GM18870 (cell line): ENCODE measurements at regions not wholly inside any gene's neighbourhood (a gene's known extent, or its start where the extent isn't known, plus 50 kb on each side); places are given as distances from the start of the nearest gene placed in this dataset.

Source experiments
- ATAC-seq: cut with Tn5 transposase; IDR thresholded peaks from one replicate; pipeline ENCODE4 v1.9.1; 2021; ENCODE audit warnings: moderate library complexity; ENCODE audit not compliant: unreplicated experiment

DNA sequence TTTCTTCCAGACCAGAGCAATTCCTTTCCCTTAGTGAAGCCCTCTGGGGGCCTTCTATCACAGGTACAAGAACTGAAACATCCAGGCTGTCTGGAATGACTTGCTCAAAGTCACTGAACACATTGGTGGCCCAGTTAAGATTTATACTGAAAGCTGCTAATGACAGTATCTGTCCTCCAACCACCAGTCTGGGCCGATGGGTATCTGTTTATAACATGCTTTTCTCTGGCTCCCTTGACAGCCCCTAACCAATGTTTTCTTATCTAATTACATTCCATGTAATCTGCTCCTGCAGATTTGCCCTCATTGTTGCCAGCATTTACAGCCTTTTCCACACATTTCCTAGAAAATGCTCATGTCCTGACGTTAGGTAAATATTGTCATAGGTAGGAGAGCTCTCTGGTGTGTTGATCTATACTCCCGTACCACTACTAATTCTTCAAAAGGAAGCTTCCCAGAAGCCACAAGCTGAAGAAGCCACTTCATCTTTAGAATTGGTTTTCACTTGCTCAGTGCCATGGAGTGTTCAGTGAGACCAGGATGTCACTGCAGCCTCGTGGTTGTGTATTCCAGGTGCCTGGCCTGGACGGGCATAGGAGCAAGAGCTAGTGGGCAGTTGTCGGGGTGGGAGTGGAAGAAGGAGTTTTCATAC, 163.9 kb downstream of the TSEN15 start:
- ATAC-seq = no peak

DNA sequence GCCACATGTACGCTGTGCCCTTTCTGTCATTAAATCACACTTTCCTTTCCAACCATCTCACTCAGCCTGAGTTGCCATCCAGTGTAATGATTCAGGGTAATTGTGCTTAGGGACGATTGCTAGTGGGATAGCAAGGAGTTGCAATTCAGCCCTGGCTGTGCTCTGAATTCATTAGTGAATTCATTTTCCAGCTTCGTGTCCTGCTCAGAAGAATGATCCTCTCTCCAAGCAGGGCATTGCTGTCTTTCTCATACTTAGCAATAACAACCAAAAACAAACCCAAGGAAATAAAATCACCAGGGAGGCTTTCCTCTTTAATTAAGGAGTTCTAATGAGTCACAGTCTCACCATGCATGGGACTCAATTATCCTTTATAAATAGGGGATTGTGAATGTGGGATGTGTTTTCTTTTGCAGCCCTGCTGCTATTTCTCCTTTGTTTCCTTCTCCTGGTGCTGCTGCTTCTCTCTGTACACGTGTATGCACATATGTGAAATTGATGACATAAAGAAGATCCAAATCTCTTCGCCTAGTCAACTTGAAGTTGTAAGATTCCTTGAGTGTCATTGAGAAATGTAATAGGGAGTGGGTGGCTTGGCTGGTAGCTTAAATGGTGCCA, 167.0 kb downstream of the TSEN15 start:
- no peak for ATAC-seq

DNA sequence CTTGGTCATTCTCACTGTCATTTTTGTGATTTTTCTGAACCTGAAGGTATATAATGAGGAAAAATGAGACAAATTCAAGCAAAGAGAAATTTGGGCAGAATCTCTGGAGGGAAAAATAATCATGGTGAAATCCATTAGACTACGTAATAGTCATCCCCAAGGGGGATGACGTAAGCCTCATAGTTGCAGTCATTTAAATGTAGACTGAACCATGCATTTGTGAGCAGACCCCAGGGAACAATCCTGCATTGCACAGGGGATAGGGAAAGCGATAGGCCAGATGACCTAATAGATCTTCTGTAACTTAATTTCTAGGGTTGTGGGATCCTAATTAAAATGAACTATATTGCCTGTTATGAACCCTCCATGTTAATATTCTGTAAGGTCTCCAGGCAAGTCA, 167.4 kb upstream of the C1orf21 start:
- ATAC-seq = no peak

DNA sequence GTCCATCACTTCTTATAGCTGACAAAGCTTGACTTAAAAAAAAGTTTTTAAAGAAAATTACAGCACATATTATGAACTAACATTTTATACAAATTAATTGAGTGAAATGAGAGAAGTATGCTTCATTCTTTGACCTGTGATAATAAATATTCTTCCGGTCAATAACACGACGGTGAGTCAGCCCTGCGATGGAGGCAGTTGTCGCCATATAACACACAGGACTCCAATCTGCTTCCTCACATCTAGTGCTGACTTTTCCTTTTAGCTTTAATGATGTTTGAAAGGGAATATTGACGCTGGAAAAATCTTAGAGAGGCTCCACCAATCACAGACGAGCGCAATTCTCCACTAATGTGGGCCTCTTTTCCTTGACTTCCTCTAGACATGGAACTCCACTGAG, 166.9 kb upstream of the C1orf21 start:
- ATAC-seq = no peak

DNA sequence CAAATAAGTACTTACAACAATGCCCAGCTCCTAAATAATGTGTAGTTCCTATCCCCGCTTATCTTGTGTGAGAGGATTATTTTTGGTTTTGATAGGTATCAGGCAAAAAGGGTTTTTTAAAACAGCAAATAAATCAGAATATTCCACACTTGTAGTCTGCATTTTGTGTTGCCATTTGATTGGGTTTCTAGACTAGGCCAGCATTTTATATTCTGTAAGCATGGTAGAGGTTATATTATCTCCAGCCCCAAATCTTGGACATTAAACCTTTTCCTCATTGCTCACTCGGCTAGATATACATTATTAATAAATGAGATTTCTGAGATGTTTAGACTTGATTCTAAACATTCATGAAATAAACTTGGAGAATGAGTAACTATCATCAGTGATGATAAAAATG, 165.7 kb upstream of the C1orf21 start:
- ATAC-seq = no peak

DNA sequence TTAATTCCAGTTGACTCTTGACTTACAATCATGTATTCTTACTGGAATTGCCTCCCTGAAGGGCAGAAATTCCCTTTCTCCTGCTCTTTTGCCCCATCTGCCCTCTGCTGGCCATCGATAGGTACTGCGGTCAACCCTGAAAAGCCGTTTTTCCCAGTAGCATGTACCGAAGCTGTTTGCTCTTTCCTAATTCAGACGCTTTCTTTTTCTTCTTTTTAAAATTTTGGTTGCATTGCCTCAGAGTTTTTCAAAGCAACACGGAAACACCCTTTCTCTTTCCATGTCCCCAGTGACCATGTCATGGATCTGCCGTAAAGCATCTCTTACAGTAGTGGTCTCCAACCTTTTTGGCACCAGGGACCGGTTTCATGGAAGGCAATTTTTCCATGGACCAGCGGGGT, 164.2 kb upstream of the C1orf21 start:
- ATAC-seq = no peak

DNA sequence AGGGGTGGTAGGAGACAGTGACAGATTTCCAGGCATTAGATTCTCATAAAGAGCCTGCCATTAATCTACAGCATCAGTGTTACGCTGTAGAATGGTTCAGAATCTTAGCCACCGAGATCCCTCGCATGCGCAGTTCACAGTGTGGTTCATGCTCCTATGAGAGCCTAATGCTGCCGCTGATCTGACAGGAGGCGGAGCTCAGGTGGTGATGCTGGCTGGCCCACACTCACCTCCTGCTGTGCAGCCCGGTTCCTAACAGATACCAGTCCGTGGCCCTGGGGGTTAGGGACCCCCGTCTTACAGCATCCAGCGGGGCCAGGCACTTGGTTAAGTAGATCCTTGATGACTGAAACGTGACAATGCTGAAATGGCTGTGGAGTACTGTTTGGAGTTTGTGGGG, 163.6 kb upstream of the C1orf21 start:
- no peak for ATAC-seq

DNA sequence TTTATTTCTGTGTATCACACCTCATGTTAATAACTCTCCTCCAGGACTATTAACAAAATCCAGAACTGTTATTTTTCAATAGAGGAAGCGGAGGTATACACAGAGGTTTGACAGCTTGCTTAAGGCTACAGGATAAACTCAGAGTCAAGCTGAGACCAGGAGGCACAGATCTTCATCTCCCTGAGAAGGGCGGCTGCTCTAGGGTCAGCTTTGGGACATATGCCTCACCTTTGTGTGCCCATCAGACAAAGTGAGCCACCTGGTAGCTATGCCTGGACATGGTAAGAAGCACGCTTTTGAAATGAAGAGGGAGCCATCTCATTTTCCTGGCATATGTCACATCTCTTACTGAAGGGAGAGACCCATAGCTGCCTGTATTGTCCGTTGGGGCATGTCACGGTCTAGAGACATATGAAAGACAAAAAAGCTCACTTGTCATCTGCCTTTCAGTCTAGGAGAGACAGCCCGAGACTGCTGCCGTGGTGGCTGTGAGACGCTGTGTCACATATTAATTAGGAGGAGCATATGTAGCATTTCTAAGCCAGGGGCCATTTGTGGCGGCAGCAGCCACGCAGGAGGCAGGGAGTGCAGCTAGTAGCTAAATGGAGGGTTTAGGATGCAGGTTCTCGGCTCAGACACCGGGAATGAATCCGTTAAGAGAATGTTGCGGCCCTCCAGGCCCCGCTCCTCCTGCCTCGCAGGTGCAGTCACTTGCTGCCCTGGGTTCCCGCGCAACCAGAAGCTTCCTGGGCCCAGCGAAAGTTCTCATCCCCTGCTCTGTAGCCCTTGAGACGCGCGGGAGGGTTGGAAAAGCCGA, 161.3 kb upstream of the C1orf21 start:
- no peak for ATAC-seq

DNA sequence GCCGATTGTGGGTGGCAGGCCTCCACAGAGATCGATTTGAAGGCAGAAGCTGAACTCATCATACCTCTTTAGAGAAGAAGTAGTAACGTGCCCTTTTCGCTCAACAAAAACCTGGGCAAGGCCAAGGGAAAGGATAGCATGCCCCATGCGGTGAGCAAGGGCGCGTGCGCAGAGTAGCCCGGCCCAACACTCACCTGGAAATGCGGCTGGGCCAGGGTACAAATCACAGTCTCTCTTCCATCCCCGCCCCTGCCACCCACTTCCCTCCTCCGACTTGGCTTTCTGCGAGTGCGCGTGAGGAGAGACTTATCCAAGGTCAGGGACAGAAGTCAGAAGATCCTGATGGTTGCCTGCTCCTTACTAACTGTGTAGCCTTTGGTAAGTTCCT, 160.7 kb upstream of the C1orf21 start:
- no peak for ATAC-seq

DNA sequence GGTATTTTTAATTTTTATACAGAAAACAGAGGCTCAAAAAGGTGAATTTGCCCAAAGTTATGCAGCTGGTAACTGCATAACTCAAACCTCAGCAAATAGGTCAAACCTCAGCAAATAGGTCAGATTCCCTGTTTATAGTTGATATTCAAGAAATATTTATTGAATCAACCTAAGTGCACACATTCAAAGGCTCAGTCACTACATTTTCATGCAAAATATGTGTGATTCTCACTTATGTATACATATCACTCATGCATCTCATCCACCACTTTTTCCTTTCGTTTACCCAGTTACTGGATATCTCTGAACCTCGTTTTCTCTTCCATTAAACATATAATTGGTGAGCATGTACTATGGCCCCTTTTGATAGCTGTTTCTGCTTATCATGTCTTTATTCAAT, 158.3 kb upstream of the C1orf21 start:
- ATAC-seq = no peak

GRCh38 chr1:184237588-184237987, 149.2 kb upstream of the C1orf21 start:
- no peak for ATAC-seq

- ATAC-seq = no peak
Measured at GRCh38 chr1:184241446-184241845, 145.4 kb upstream of the C1orf21 start.

DNA sequence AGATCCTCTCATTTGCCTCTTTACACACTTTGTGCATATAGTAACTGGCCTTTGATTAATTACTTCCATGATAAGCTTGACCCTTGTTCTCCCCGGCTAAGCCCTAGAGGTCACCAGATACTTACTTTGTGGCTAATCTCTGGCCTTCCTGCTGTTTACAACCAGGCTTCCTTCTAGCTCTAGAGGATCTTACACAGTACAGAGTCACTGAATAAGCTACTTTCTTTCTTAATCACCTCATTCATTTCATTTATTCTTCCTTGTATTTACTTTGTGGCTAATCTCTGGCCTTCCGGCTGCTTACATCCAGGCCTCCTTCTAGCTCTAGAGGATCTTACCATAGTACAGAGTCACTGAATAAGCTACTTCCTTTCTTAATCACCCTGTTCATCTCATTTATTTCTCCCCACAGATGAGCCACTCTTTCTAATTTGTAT, 144.3 kb upstream of the C1orf21 start:
- ATAC-seq = no peak

- ATAC-seq = no peak
Measured at GRCh38 chr1:184244962-184245361, 141.9 kb upstream of the C1orf21 start.

- no peak for ATAC-seq
Measured at GRCh38 chr1:184247671-184248070, 139.2 kb upstream of the C1orf21 start.

- no peak for ATAC-seq
Measured at GRCh38 chr1:184253921-184254320, 132.9 kb upstream of the C1orf21 start.

DNA sequence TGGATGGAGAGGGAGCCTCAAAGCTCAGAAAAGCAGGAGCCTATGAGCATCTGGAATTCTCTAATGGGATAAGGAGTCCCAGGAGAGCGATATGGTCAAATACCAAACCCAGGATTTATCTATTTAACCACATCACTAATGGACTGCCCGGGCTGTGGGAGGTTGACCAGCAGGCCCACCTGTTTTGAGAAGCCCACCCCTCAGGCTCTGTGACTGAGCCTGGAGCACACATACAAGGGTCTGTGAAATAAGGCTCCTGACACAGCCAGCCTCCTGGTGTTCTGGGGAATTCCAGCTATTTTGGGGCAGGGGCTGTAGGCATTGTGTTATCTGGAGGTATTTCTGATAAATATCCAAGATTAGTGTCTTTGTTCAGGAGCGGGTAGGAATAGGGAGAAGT, 132.0 kb upstream of the C1orf21 start:
- ATAC-seq = no peak

DNA sequence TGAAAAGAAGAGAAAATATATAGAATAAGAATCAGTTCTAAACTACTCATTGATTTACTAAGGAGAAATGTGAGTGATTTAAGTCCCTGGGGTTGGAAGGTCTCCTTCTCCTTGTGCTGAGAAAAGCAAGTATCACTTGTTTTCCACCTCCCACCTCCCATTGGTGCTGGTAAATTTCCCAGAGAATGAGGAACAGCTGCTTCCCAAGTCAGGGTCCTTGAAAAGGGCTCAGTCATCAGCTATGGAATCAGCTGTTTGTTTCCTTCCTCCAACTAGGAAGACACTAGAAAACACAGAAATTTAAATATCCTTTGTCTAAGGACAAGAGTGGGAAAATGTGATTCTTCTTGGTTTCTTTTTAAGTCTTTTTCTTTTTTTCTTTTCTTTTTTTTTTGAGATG, 131.3 kb upstream of the C1orf21 start:
- ATAC-seq = no peak

GRCh38 chr1:184257873-184258272, 129.0 kb upstream of the C1orf21 start:
- ATAC-seq = no peak

- ATAC-seq = no peak
Measured at GRCh38 chr1:184258525-184258924, 128.3 kb upstream of the C1orf21 start.

- no peak for ATAC-seq
Measured at GRCh38 chr1:184260382-184260781, 126.4 kb upstream of the C1orf21 start.

- ATAC-seq = no peak
Measured at GRCh38 chr1:184262109-184262508, 124.7 kb upstream of the C1orf21 start.
